Muscle layer of duodenum (tissue), 2 donors: ENCODE measurements at regions not wholly inside any gene's neighbourhood (a gene's known extent, or its start where the extent isn't known, plus 50 kb on each side); places are given as distances from the start of the nearest gene placed in this dataset.
"Not testable (repeated sequence)": the region's sequence is repeated elsewhere in the genome, so short reads cannot be mapped to it uniquely, and the experiment has no call there.

Experiments
- H3K27ac ChIP-seq: one replicate; pipeline ENCODE4 v1.7.0; 2013; ENCODE audit warnings: mild to moderate bottlenecking, low read length
- H3K27me3 ChIP-seq: one replicate; pipeline ENCODE4 v1.7.0; 2013; ENCODE audit warnings: low read depth, mild to moderate bottlenecking, control low read depth, low read length
- H3K36me3 ChIP-seq, 2 donors: one replicate each; pipeline ENCODE4 v1.7.0; 2013; ENCODE audit warnings: low read length in 2 of 2, control low read depth in 1 of 2, mild to moderate bottlenecking in 1 of 2; ENCODE audit not compliant: insufficient read depth in 2 of 2, control insufficient read depth in 1 of 2
- H3K4me1 ChIP-seq, 2 donors: one replicate each; pipeline ENCODE4 v1.7.0; 2013; ENCODE audit warnings: low read length in 2 of 2, mild to moderate bottlenecking in 2 of 2, control low read depth in 1 of 2, moderate library complexity in 1 of 2; ENCODE audit not compliant: insufficient read depth in 2 of 2, control insufficient read depth in 1 of 2
- H3K4me3 ChIP-seq, 2 donors: one replicate each; pipeline ENCODE4 v1.7.0; 2013; ENCODE audit warnings: low read length in 2 of 2, low read depth in 1 of 2, mild to moderate bottlenecking in 1 of 2
- H3K9me3 ChIP-seq, 2 donors: one replicate each; pipeline ENCODE4 v1.7.0; 2013; ENCODE audit warnings: low read length in 2 of 2, control low read depth in 1 of 2, mild to moderate bottlenecking in 1 of 2; ENCODE audit not compliant: control insufficient read depth in 1 of 2
- donor health status: healthy.

- Histone ChIP-seq H3K4me1 (no peaks in the 10 kb centered on the region), H3K4me3 (no peak overlapping the region), H3K9me3 (no peaks in the 10 kb centered on the region), H3K27me3 (no peaks in the 10 kb centered on the region), H3K27ac (no peak overlapping the region), H3K36me3 (no peaks in the 10 kb centered on the region)
These were observed 275.7 kb downstream of the XPNPEP1 start for GRCh38 chr10:109647627-109648026.

- Histone ChIP-seq H3K27me3 (no peaks in the 10 kb centered on the region), H3K4me1 (no peaks in the 10 kb centered on the region), H3K4me3 (no peak overlapping the region), H3K9me3 (no peaks in the 10 kb centered on the region), H3K36me3 (no peaks in the 10 kb centered on the region), H3K27ac (no peak overlapping the region)
These were observed 289.5 kb downstream of the XPNPEP1 start for GRCh38 chr10:109633846-109634245.

GRCh38 chr10:109633017-109633416 lies 290.3 kb downstream of the XPNPEP1 start:
- not testable (repeated sequence) for H3K9me3 ChIP-seq, H3K27me3 ChIP-seq, H3K36me3 ChIP-seq, H3K4me1 ChIP-seq, H3K4me3 ChIP-seq, H3K27ac ChIP-seq

GRCh38 chr10:109624939-109625338 lies 298.4 kb downstream of the XPNPEP1 start:
- no peaks in the 10 kb centered on the region for H3K27me3 ChIP-seq
- no peak overlapping the region for H3K4me3 ChIP-seq
- H3K4me1 ChIP-seq: no peaks in the 10 kb centered on the region
- no peak overlapping the region for H3K27ac ChIP-seq
- H3K36me3 ChIP-seq: no peaks in the 10 kb centered on the region
- H3K9me3 ChIP-seq: no peaks in the 10 kb centered on the region

- Histone ChIP-seq H3K27ac (no peak overlapping the region), H3K4me3 (no peak overlapping the region), H3K4me1 (no peaks in the 10 kb centered on the region), H3K27me3 (no peaks in the 10 kb centered on the region), H3K36me3 (no peaks in the 10 kb centered on the region), H3K9me3 (no peaks in the 10 kb centered on the region)
These were observed 300.7 kb downstream of the XPNPEP1 start for GRCh38 chr10:109622566-109622965.

- H3K36me3 ChIP-seq: no peaks in the 10 kb centered on the region
- H3K9me3 ChIP-seq: no peaks in the 10 kb centered on the region
- H3K4me3 ChIP-seq: no peak overlapping the region
- no peaks in the 10 kb centered on the region for H3K4me1 ChIP-seq
- H3K27me3 ChIP-seq: no peaks in the 10 kb centered on the region
- no peak overlapping the region for H3K27ac ChIP-seq
These were observed 302.9 kb downstream of the XPNPEP1 start for GRCh38 chr10:109620396-109620795.

- Histone ChIP-seq H3K9me3 (no peaks in the 10 kb centered on the region), H3K27ac (no peak overlapping the region), H3K4me1 (no peaks in the 10 kb centered on the region)
These were observed 303.4 kb downstream of the XPNPEP1 start for GRCh38 chr10:109619914-109620313.

GRCh38 chr10:109618748-109619147 lies 304.6 kb downstream of the XPNPEP1 start:
- Histone ChIP-seq H3K36me3 (no peaks in the 10 kb centered on the region), H3K9me3 (no peaks in the 10 kb centered on the region), H3K4me3 (no peak overlapping the region), H3K27ac (no peak overlapping the region), H3K4me1 (no peaks in the 10 kb centered on the region), H3K27me3 (no peaks in the 10 kb centered on the region)

More at GRCh38 chr10:109619914-109620313, 303.4 kb downstream of the XPNPEP1 start:
- Histone ChIP-seq H3K27me3 (no peaks in the 10 kb centered on the region), H3K4me3 (no peak overlapping the region), H3K36me3 (no peaks in the 10 kb centered on the region)

- H3K27me3 ChIP-seq: no peaks in the 10 kb centered on the region
- no peaks in the 10 kb centered on the region for H3K4me1 ChIP-seq
These were observed 305.0 kb downstream of the XPNPEP1 start for GRCh38 chr10:109618301-109618700.

GRCh38 chr10:109616359-109616980 lies 306.8 kb downstream of the XPNPEP1 start:
- no peaks in the 10 kb centered on the region for H3K27me3 ChIP-seq

More at GRCh38 chr10:109618301-109618700, 305.0 kb downstream of the XPNPEP1 start:
- Histone ChIP-seq H3K36me3 (no peaks in the 10 kb centered on the region), H3K9me3 (no peaks in the 10 kb centered on the region), H3K4me3 (no peak overlapping the region), H3K27ac (no peak overlapping the region)

GRCh38 chr10:109595356-109595755 lies 328.0 kb downstream of the XPNPEP1 start:
- H3K4me1 ChIP-seq, H3K27me3 ChIP-seq, H3K36me3 ChIP-seq, H3K27ac ChIP-seq, H3K4me3 ChIP-seq, H3K9me3 ChIP-seq: not testable (repeated sequence)

More at GRCh38 chr10:109616359-109616980, 306.8 kb downstream of the XPNPEP1 start:
- H3K4me3 ChIP-seq: no peak overlapping the region
- H3K9me3 ChIP-seq: peaks cover 0 to 3% of the 10 kb centered on the region in 2 donors
- no peaks in the 10 kb centered on the region for H3K36me3 ChIP-seq
- no peaks in the 10 kb centered on the region for H3K4me1 ChIP-seq
- H3K27ac ChIP-seq: no peak overlapping the region

GRCh38 chr10:109593682-109594081 lies 329.6 kb downstream of the XPNPEP1 start:
- Histone ChIP-seq H3K36me3 (no peaks in the 10 kb centered on the region), H3K9me3 (peaks cover 0 to 4% of the 10 kb centered on the region in 2 donors), H3K4me1 (no peaks in the 10 kb centered on the region), H3K27me3 (no peaks in the 10 kb centered on the region), H3K4me3 (no peak overlapping the region), H3K27ac (no peak overlapping the region)
